ACC112 (cell line): ENCODE measurements at regions not wholly inside any gene's neighbourhood (a gene's known extent, or its start where the extent isn't known, plus 50 kb on each side); places are given as distances from the start of the nearest gene placed in this dataset.

Experiments used
- H2AFZ ChIP-seq: fragments of 200-600 bp; sonication (generic); one replicate; pipeline ENCODE4 v1.6.0; 2017; ENCODE audit warnings: antibody characterized with exemption, low read length; ENCODE audit not compliant: unreplicated experiment
- H3K27ac ChIP-seq: fragments of 200-600 bp; sonication (generic); 2 replicates; pipeline ENCODE4 v1.5.1; 2014; ENCODE audit warnings: low read depth, mild to moderate bottlenecking, antibody characterized with exemption, low read length, moderate library complexity
- H3K27me3 ChIP-seq: fragments of 200-600 bp; sonication (generic); 2 replicates; pipeline ENCODE4 v1.6.1; 2014; ENCODE audit warnings: mild to moderate bottlenecking, antibody characterized with exemption, low read length, moderate library complexity, mixed read lengths; ENCODE audit not compliant: insufficient read depth
- H3K36me3 ChIP-seq: fragments of 200-600 bp; sonication (generic); 2 replicates; pipeline ENCODE4 v1.6.1; 2016; ENCODE audit warnings: mild to moderate bottlenecking, antibody characterized with exemption, low read length, moderate library complexity, mixed read lengths; ENCODE audit not compliant: insufficient read depth
- H3K4me1 ChIP-seq: fragments of 200-600 bp; sonication (generic); one replicate; pipeline ENCODE4 v1.6.1; 2016; ENCODE audit warnings: low read length, mixed read lengths; ENCODE audit not compliant: insufficient read depth, unreplicated experiment, control insufficient read depth
- H3K4me3 ChIP-seq: fragments of 200-600 bp; sonication (generic); 2 replicates; pipeline ENCODE4 v1.5.1; 2014; ENCODE audit warnings: mild to moderate bottlenecking, low read depth, low read length
- H3K79me2 ChIP-seq: fragments of 200-600 bp; sonication (generic); one replicate; pipeline ENCODE4 v1.6.0; 2016; ENCODE audit warnings: low read length; ENCODE audit not compliant: control insufficient read depth, unreplicated experiment, insufficient read depth

DNA sequence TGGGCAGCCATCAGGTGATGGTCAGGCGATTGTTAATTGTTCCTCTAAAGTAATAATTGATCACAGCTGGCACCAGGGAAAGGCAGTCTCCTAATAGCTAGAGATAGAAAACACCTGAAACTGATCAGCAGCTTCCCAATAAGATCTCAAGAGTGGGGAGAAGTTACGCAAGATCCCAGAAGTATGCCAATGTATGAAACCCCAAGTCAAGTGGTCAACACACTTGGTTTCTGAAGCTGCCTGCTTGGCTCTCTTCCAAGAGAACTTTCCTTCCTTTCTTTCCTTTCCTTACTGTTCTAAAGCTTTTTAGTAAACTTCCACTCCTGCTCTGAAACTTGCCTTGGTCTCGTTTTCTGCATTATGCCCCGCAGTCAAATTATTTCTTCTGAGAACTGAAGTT is 201.6 kb upstream of the SKOR2 start:
- no peak overlapping the region for H3K27ac ChIP-seq
- no peak overlapping the region for H2AFZ ChIP-seq
- H3K4me1 ChIP-seq: no peaks in the 10 kb centered on the region
- no peaks in the 10 kb centered on the region for H3K36me3 ChIP-seq
- no peak overlapping the region for H3K4me3 ChIP-seq
- H3K79me2 ChIP-seq: no peaks in the 10 kb centered on the region
- no peaks in the 10 kb centered on the region for H3K27me3 ChIP-seq

DNA sequence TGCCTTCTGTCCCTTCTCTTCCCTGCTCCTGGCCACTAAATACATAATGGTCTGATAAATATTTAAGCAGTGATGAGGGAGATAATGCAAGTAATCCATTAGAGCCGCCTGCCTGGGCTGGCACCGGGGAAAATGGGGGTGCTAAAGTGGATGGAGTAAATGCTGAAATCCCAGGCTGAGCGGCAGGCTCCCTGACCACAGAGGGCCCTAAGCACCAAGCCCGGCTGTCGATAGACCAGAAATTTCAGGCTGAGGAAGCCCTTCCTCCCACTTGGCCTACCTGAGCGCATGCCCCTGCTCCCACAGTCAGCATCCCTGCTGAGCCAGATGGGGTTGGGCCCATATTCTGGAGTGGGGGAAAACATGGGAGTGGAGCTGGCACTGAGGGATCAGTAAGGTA is 197.5 kb upstream of the SKOR2 start:
- Histone ChIP-seq H3K4me1 (no peaks in the 10 kb centered on the region), H3K27ac (no peak overlapping the region), H2AFZ (no peak overlapping the region), H3K79me2 (no peaks in the 10 kb centered on the region), H3K36me3 (no peaks in the 10 kb centered on the region), H3K27me3 (no peaks in the 10 kb centered on the region), H3K4me3 (no peak overlapping the region)

DNA sequence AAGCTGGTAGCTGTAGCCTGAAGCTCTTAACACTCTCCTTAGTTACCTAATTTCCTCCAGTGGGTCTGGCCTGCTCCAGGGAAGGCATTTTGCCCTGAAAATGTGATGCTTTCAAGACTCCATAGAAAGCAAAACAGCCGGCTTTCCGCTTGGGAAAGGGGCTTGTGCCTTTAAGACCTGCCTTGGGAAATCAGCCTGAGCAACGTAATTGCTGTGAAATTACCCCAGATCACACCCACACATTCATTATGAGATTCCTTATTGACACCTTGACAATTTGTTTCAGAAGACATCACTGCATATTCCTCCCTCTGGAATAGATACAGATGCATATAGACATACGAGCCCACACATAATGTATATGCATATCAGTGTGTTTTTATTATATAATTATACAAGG is 190.5 kb upstream of the SKOR2 start:
- Histone ChIP-seq H3K4me3 (no peak overlapping the region), H2AFZ (no peak overlapping the region), H3K27ac (no peak overlapping the region), H3K4me1 (no peaks in the 10 kb centered on the region), H3K79me2 (no peaks in the 10 kb centered on the region), H3K36me3 (no peaks in the 10 kb centered on the region), H3K27me3 (no peaks in the 10 kb centered on the region)

DNA sequence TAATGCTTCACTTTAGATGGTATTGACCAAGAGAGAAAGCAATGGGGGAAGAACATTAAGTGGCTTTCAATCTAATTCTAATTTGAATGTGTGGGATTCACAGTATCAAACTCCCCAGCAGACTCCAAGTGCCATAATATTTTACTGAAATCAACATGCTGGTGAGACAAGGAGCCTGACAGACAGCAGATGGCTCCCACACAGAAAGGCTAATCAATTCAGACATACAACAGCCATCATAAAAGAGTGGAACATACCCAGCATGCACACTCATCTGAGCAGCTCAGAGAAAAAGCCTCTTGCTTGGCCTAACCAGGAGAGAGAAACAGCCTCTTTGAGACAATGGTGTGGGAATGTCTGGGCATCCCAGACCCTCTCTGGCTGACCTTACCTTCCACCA is 186.5 kb upstream of the SKOR2 start:
- Histone ChIP-seq H3K27ac (no peak overlapping the region), H2AFZ (no peak overlapping the region), H3K4me1 (no peaks in the 10 kb centered on the region), H3K79me2 (no peaks in the 10 kb centered on the region), H3K4me3 (no peak overlapping the region), H3K36me3 (no peaks in the 10 kb centered on the region), H3K27me3 (no peaks in the 10 kb centered on the region)

DNA sequence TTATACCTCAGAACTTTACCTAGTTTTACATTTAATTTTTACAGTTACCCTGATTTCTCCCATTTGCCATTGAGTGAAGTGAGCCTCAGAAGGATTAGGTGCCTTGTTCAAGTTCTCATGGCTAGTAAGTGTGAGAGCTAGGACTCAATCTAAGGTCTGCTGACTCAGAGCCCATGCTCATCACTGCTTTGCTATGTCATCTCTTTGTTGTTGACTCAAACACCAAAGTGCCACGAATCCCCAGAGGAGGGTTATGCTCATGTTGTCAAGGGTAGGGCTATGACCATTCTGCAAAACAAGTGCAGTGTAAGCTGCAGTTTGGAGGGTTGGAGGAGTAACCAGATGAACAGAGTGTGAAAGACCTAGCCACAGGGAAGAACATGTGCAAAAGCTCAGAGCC is 185.4 kb upstream of the SKOR2 start:
- no peaks in the 10 kb centered on the region for H3K36me3 ChIP-seq
- no peaks in the 10 kb centered on the region for H3K4me1 ChIP-seq
- H2AFZ ChIP-seq: no peak overlapping the region
- H3K79me2 ChIP-seq: no peaks in the 10 kb centered on the region
- no peaks in the 10 kb centered on the region for H3K27me3 ChIP-seq
- H3K27ac ChIP-seq: no peak overlapping the region
- H3K4me3 ChIP-seq: no peak overlapping the region

DNA sequence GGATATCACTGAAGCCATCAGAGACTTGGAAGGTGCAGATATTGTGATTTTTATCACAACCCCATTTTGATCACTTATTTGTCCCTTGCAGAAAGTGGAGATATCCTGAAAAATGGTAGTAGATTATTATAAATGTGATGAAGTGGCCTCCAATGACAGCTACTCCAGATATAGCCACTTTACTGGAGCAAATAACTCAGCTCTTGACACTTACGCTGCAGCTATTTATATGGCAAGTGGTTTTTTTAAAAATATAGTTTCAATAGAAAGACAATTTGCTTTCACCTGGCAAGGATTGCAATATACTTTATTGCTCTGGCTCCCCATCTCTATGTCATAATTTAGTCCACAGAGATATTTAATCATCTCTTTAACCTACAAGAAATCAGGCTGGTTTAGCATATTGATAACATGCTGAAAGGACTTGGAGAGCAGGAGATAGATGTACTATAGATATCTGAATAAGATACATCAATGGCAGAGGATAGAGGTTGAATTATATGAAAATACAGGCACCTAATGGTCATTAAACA is 182.8 kb upstream of the SKOR2 start:
- no peaks in the 10 kb centered on the region for H3K27me3 ChIP-seq
- no peaks in the 10 kb centered on the region for H3K4me1 ChIP-seq
- H3K36me3 ChIP-seq: no peaks in the 10 kb centered on the region
- no peak overlapping the region for H3K27ac ChIP-seq
- no peak overlapping the region for H2AFZ ChIP-seq
- H3K4me3 ChIP-seq: no peak overlapping the region
- no peaks in the 10 kb centered on the region for H3K79me2 ChIP-seq

DNA sequence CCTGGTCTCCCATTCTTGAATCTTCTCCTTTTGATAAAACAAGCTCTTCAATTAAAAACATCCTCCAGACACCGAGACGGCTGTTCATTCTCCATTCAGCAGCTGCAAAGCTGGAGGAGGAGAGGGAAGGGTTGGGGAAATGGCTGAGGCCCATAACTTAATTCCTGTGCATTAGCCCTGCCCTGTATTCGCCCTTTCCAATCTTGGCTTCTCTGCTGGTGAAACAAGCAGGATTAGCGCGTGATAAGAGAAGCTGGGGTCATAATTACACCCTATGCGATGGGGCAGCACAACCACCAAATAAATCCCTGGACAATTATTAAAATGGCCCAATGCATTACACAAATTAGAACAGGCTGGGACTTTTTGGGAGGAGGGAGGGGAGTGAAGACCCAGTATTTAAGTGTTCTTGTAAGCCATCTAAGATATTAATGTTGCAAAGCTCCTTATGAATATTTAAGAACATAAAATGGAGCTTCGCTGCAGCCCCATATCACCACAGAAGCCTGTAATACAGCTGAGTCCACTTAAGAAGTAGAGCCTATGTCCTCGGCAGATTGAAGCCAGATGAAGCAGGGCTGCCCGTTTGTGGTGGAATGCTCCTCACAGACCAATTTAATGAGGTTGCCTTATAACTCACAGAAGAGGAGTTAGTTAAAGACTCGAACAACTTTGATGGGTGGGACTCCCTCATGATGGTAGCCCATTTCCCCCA is 176.6 kb upstream of the SKOR2 start:
- no peak overlapping the region for H3K27ac ChIP-seq
- H3K36me3 ChIP-seq: no peaks in the 10 kb centered on the region
- no peaks in the 10 kb centered on the region for H3K79me2 ChIP-seq
- no peak overlapping the region for H3K4me3 ChIP-seq
- no peaks in the 10 kb centered on the region for H3K27me3 ChIP-seq
- no peaks in the 10 kb centered on the region for H3K4me1 ChIP-seq
- H2AFZ ChIP-seq: no peak overlapping the region

DNA sequence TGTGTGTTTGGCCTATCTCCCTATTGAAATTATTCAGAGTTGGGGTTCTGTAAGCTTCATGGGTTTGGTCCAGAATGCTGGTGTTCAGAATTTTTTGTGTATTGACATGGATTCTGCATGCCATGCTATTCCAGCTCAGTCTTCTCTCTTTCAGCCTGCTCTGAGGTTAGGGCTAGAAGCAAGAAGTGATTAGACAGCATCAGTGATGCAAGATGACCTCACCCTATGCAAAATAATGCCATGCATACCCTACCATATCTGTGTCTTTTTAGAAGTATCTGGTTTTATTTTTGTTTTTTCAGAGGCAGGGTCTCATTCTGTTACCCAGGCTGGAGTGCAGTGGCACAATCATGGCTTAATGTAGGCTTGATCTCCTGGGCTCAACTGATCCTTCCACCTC is 175.6 kb upstream of the SKOR2 start:
- no peak overlapping the region for H3K27ac ChIP-seq
- no peaks in the 10 kb centered on the region for H3K27me3 ChIP-seq

DNA sequence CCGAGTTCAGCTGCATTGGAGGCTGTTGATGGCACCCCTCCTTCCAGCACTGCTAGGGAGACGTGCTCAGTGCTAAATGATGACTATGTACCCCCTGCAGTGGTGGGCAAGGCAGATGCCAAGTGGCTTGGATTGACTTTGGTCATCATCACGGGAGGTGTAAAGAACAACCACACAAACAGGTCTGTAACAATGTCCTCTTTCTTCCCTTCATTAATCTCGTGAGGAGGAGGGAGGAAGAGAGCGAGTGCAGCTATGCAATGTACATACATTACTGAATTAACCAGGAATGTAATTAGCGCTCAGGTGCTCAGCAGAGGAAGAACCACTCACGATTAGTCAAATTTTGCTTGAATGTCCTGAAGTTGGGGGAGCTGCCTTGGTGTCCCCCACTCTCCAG is 173.9 kb upstream of the SKOR2 start:
- Histone ChIP-seq H3K4me1 (no peaks in the 10 kb centered on the region), H3K4me3 (no peak overlapping the region), H3K27ac (no peak overlapping the region), H2AFZ (no peak overlapping the region), H3K79me2 (no peaks in the 10 kb centered on the region), H3K36me3 (no peaks in the 10 kb centered on the region), H3K27me3 (no peaks in the 10 kb centered on the region)

More for the DNA sequence above, 175.6 kb upstream of the SKOR2 start:
- H3K4me3 ChIP-seq: no peak overlapping the region
- H3K36me3 ChIP-seq: no peaks in the 10 kb centered on the region
- H3K4me1 ChIP-seq: no peaks in the 10 kb centered on the region
- no peak overlapping the region for H2AFZ ChIP-seq
- H3K79me2 ChIP-seq: no peaks in the 10 kb centered on the region

DNA sequence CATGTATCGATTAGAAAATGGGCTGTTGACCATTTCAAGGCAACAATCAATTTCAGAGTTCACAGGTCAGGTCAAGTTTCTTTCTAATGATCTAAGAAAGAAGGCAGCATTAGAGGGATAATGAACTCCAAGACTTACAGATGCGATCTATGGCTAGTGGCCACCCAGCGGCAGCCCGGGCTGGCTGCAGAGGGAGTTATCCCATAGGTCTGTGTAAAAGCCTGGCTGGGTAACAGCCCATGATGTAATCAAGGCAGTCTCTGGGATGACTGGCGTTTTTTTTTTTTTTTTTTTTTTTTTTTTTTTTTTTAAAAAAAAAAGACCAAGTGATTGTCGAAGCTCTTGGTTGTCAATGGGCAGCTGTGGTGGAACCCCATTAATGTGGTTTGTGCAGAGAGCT is 171.1 kb upstream of the SKOR2 start:
- Histone ChIP-seq H3K4me1 (no peaks in the 10 kb centered on the region), H3K79me2 (no peaks in the 10 kb centered on the region), H3K27me3 (no peaks in the 10 kb centered on the region), H2AFZ (no peak overlapping the region), H3K36me3 (no peaks in the 10 kb centered on the region), H3K4me3 (no peak overlapping the region), H3K27ac (no peak overlapping the region)

DNA sequence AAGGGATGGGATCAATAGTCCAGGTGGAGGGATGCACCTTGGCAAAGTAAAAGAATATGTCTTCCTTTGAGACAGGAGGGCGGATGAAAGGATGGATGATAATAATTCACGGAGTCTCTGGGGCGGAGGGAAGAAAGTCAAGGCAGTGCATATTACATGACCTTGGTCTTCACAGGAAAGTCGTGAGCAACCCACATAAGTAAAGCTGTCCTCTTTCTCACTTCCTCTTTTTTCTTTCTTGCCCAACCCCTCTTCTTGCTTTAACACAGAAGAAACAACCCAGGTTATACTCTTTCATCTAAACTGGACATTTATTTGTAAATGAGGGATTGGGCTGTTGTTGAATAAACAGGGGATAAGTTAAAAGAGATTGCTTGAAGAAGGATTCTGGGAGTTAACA is 168.7 kb upstream of the SKOR2 start:
- no peaks in the 10 kb centered on the region for H3K4me1 ChIP-seq
- no peak overlapping the region for H3K4me3 ChIP-seq
- no peak overlapping the region for H2AFZ ChIP-seq
- no peak overlapping the region for H3K27ac ChIP-seq
- no peaks in the 10 kb centered on the region for H3K79me2 ChIP-seq
- H3K27me3 ChIP-seq: no peaks in the 10 kb centered on the region
- no peaks in the 10 kb centered on the region for H3K36me3 ChIP-seq
